Kidney (tissue), 13 donors: ENCODE measurements at regions not wholly inside any gene's neighbourhood (a gene's known extent, or its start where the extent isn't known, plus 50 kb on each side); places are given as distances from the start of the nearest gene placed in this dataset.

ENCODE experiments used
- DNase-seq, 5 donors: peaks; one replicate each; pipeline ENCODE4 v3.0.0-alpha.2; 2013 to 2020
- FAIRE-seq: peaks from 2 replicates; lab custom pipeline; 2012; peaks lifted over from hg19 to GRCh38; lab: Jason Lieb, UNC
- H3K27ac ChIP-seq, 2 donors: one replicate each; pipeline ENCODE4 v1.7.0; 2013; ENCODE audit warnings: low read depth in 2 of 2, low read length in 2 of 2, inconsistent platforms in 1 of 2
- H3K27me3 ChIP-seq: one replicate; pipeline ENCODE4 v1.7.1; 2013; ENCODE audit warnings: low read length, inconsistent platforms; ENCODE audit not compliant: control insufficient read depth, insufficient read depth
- H3K36me3 ChIP-seq, 3 donors: one replicate each; pipeline versions ENCODE4 v1.7.0 to v1.7.1; 2013; ENCODE audit warnings: low read length in 3 of 3, control low read depth in 1 of 3, inconsistent platforms in 1 of 3; ENCODE audit not compliant: insufficient read depth in 3 of 3, control insufficient read depth in 2 of 3
- H3K4me1 ChIP-seq, 3 donors: one replicate each; pipeline versions ENCODE4 v1.7.0 to v1.7.1; 2013; ENCODE audit warnings: low read length in 3 of 3, inconsistent platforms in 1 of 3, low read depth in 1 of 3; ENCODE audit not compliant: control insufficient read depth in 2 of 3, insufficient read depth in 2 of 3
- H3K4me3 ChIP-seq, 3 donors: one replicate each; pipeline versions ENCODE4 v1.7.0 to v1.8.1; 2013; ENCODE audit warnings: low read length in 3 of 3, control low read depth in 1 of 3, inconsistent platforms in 1 of 3
- H3K9ac ChIP-seq, 3 donors: one replicate each; pipeline versions ENCODE4 v1.7.0 to v1.7.1; 2013; ENCODE audit warnings: low read length in 3 of 3, control low read depth in 1 of 3, inconsistent platforms in 1 of 3
- H3K9me3 ChIP-seq, 3 donors: one replicate each; pipeline versions ENCODE4 v1.7.0 to v1.7.1; 2013; ENCODE audit warnings: low read length in 3 of 3, control low read depth in 1 of 3, inconsistent platforms in 1 of 3; ENCODE audit not compliant: control insufficient read depth in 2 of 3, insufficient read depth in 1 of 3
- intact Hi-C: fragments of 100-400 bp; cut with DNase I; formaldehyde crosslinking; loops from one replicate; pipeline ENCODE4 v1.11.1; 2022
- TF ChIP-seq, protein P1 (sequence below): IDR thresholded peaks from 3 replicates; pipeline ENCODE4 v1.5.1; 2012; ENCODE audit warnings: mild to moderate bottlenecking, moderate library complexity, borderline replicate concordance; ENCODE audit not compliant: insufficient read depth; ENCODE audit errors: extremely low read depth
- donor health status: control.
- donor health status: control.
- donor health status: control.
- donor health status: control.
- donor health status: control.
- donor health status: DM: yes; HTN: yes; CAD: no.
- donor health status: Normal renal cell carcinoma (clear cell type).

DNA sequence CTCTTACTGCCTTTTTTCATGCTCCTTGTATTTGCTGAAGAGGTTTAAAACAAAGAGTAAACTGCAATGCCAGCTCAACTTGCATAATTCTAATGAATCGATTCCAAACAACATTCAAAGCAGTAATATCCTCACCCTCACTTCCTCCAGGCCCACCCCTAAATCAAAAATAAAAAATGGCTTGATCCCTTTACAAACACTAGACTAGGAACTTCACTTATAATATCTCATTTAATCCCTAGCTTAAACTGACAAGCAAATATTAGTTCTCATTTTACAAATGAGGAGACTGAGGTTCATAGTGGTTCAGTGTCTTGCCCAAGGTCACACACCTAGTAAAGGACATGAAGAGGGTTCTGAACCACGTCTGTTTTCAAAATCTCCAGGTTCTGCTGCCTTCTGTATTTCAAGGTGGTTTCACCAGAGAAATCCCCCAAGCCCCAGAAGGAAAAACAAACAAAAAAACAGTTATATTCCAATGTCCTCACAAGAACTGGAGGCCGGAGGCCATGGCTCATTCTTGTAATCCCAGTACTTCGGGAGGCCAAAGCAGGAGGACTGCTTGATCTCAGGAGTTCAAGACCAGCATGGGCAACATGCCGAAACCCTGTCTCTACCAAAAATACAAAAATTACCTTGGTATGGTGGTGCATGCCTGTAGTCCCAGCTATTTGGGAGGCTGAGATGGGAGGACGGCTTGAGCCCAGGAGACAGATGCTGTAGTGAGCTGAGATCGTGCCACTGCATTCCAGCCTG is 80.3 kb upstream of the GRIN2A start:
- Histone ChIP-seq H3K27ac (no peak overlapping the region), H3K4me1 (no peaks in the 10 kb centered on the region), H3K36me3 (no peaks in the 10 kb centered on the region), H3K9ac (no peak overlapping the region), H3K9me3 (no peaks in the 10 kb centered on the region), H3K27me3 (no peaks in the 10 kb centered on the region), H3K4me3 (no peak overlapping the region)
- DNase-seq (no peak), FAIRE-seq (no peak)
- intact Hi-C loops, result no loop called here
- TF ChIP-seq, protein P1, sequence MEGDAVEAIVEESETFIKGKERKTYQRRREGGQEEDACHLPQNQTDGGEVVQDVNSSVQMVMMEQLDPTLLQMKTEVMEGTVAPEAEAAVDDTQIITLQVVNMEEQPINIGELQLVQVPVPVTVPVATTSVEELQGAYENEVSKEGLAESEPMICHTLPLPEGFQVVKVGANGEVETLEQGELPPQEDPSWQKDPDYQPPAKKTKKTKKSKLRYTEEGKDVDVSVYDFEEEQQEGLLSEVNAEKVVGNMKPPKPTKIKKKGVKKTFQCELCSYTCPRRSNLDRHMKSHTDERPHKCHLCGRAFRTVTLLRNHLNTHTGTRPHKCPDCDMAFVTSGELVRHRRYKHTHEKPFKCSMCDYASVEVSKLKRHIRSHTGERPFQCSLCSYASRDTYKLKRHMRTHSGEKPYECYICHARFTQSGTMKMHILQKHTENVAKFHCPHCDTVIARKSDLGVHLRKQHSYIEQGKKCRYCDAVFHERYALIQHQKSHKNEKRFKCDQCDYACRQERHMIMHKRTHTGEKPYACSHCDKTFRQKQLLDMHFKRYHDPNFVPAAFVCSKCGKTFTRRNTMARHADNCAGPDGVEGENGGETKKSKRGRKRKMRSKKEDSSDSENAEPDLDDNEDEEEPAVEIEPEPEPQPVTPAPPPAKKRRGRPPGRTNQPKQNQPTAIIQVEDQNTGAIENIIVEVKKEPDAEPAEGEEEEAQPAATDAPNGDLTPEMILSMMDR, result no peak

DNA sequence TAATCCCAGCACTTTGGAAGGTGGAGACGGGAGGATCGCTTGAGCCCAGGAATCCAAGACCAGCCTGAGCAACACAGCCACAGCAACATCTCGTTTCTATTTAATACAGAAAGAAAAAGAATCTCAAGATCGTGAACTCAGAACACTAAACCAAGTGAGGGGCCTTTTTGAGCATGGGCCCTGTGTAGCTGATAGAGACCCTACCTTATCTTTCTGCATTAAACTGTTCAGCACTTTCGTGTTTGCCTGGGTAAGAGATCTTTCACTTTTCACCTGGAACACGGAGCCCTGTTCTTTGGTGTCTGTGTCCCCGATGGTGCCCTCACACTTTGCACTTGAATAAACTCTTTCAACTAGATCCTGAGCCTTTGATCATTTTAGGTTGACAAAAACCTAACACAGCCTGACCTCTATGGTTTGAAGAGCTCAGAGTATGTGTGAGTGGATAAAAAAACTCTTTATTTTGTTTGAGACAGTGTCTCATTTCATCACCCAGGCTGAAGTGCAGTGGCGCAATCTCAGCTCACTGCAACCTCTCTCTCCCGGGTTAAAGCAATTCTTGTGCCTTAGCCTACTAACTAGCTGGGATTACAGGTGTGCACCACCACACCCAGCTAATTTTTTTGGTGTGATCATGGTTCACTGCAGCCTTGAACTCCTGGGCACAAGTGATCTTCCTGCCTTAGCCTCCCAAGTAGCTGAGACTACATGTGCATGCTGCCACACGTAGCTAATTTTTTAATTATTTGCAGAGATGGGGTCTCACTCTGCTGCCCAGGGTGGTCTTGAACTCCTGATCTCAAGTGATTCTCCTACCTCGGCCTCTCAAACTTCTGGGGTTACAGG is 83.8 kb upstream of the GRIN2A start:
- H3K27me3 ChIP-seq, result no peaks in the 10 kb centered on the region
- FAIRE-seq (no peak), DNase-seq (peak in 2 of 5 donors; percentile 59 to 60)
- intact Hi-C loops, result no loop called here
- no peaks in the 10 kb centered on the region for H3K9me3 ChIP-seq
- H3K4me3 ChIP-seq, result no peak overlapping the region
- H3K4me1 ChIP-seq, result no peaks in the 10 kb centered on the region
- H3K9ac ChIP-seq, result no peak overlapping the region
- no peak overlapping the region for H3K27ac ChIP-seq
- TF ChIP-seq, protein P1, result no peak
- H3K36me3 ChIP-seq, result no peaks in the 10 kb centered on the region

DNA sequence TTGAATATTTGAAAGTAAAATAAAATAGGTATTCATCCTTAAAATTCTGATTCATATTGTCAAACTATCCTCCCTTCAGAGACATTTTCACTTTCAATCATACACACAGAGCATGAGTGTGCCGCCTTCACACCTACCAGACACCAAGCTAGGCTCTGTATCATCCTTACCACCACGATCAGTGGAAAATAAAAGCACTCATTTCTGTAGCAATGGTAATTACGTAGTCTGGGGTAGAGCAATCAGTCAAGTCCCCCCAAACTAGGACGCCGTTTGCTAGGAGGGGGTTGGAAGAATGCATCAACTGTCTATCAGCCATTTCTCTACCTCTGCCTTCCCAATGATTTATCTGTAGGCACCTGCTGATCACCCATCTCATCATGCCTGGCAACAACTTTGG is 84.6 kb upstream of the GRIN2A start:
- Histone ChIP-seq H3K9me3 (no peaks in the 10 kb centered on the region), H3K27me3 (no peaks in the 10 kb centered on the region), H3K4me3 (no peak overlapping the region), H3K27ac (no peak overlapping the region), H3K9ac (no peak overlapping the region), H3K36me3 (no peaks in the 10 kb centered on the region), H3K4me1 (no peaks in the 10 kb centered on the region)
- FAIRE-seq (no peak), DNase-seq (no peak)
- TF ChIP-seq, protein P1, result no peak
- intact Hi-C loops, result no loop called here
